Liver (tissue), 3 donors: ENCODE measurements at regions not wholly inside any gene's neighbourhood (a gene's known extent, or its start where the extent isn't known, plus 50 kb on each side); places are given as distances from the start of the nearest gene placed in this dataset.

Source experiments
- ATF3 ChIP-seq: IDR thresholded peaks from 2 replicates; pipeline ENCODE4 v1.6.1; 2016; ENCODE audit warnings: antibody characterized with exemption
- FOXA1 ChIP-seq: IDR thresholded peaks from 2 replicates; pipeline ENCODE4 v1.6.1; 2016; ENCODE audit warnings: antibody characterized with exemption
- GABPA ChIP-seq, 2 donors: IDR thresholded peaks in 1 of 2; conservative IDR thresholded peaks in 1 of 2; 2 replicates each; pipeline ENCODE4 v1.6.1; 2016; ENCODE audit warnings: antibody characterized with exemption in 2 of 2, mild to moderate bottlenecking in 1 of 2, moderate library complexity in 1 of 2
- JUND ChIP-seq, 2 donors: IDR thresholded peaks; 2 replicates each; pipeline ENCODE4 v1.6.1; 2016; ENCODE audit warnings: antibody characterized with exemption in 2 of 2
- MAX ChIP-seq: IDR thresholded peaks from 2 replicates; pipeline ENCODE4 v1.6.1; 2016; ENCODE audit warnings: antibody characterized with exemption
- SP1 ChIP-seq: IDR thresholded peaks from 2 replicates; pipeline ENCODE4 v1.6.1; 2018; ENCODE audit warnings: antibody characterized with exemption, mild to moderate bottlenecking
- TAF1 ChIP-seq: conservative IDR thresholded peaks from 2 replicates; pipeline ENCODE4 v1.6.1; 2016; ENCODE audit warnings: antibody characterized with exemption, mild to moderate bottlenecking
- TF ChIP-seq, protein P1 (sequence below): fragments of 150-350 bp; IDR thresholded peaks from 2 replicates; pipeline ENCODE4 v1.5.1; 2017; ENCODE audit warnings: improper control_type of control experiment, low read depth, low read length; ENCODE audit not compliant: missing input control
- TF ChIP-seq, protein P2 (sequence below): IDR thresholded peaks from 2 replicates; pipeline ENCODE4 v1.6.1; 2016; ENCODE audit warnings: antibody characterized with exemption, mild to moderate bottlenecking
- TF ChIP-seq, protein P3 (sequence below): IDR thresholded peaks from 2 replicates; pipeline ENCODE4 v1.6.1; 2016; ENCODE audit warnings: antibody characterized with exemption
- donor health status: healthy.
- donor health status: healthy.

GRCh38 chr17:6910987-6911603 is 79.6 kb upstream of the TEKT1 start:
- TF ChIP-seq FOXA1 (no peak), ATF3 (no peak), JUND (IDR thresholded peaks at IDR 0.05) (no peak), GABPA (IDR thresholded peaks at IDR 0.05 in 1 of 2, conservative IDR thresholded peaks at IDR 0.05 in 1 of 2) (no peak), SP1 (no peak), MAX (no peak), TAF1 (no peak)
- TF ChIP-seq, protein P1, sequence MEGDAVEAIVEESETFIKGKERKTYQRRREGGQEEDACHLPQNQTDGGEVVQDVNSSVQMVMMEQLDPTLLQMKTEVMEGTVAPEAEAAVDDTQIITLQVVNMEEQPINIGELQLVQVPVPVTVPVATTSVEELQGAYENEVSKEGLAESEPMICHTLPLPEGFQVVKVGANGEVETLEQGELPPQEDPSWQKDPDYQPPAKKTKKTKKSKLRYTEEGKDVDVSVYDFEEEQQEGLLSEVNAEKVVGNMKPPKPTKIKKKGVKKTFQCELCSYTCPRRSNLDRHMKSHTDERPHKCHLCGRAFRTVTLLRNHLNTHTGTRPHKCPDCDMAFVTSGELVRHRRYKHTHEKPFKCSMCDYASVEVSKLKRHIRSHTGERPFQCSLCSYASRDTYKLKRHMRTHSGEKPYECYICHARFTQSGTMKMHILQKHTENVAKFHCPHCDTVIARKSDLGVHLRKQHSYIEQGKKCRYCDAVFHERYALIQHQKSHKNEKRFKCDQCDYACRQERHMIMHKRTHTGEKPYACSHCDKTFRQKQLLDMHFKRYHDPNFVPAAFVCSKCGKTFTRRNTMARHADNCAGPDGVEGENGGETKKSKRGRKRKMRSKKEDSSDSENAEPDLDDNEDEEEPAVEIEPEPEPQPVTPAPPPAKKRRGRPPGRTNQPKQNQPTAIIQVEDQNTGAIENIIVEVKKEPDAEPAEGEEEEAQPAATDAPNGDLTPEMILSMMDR = peak; percentile 56
- TF ChIP-seq, protein P2, sequence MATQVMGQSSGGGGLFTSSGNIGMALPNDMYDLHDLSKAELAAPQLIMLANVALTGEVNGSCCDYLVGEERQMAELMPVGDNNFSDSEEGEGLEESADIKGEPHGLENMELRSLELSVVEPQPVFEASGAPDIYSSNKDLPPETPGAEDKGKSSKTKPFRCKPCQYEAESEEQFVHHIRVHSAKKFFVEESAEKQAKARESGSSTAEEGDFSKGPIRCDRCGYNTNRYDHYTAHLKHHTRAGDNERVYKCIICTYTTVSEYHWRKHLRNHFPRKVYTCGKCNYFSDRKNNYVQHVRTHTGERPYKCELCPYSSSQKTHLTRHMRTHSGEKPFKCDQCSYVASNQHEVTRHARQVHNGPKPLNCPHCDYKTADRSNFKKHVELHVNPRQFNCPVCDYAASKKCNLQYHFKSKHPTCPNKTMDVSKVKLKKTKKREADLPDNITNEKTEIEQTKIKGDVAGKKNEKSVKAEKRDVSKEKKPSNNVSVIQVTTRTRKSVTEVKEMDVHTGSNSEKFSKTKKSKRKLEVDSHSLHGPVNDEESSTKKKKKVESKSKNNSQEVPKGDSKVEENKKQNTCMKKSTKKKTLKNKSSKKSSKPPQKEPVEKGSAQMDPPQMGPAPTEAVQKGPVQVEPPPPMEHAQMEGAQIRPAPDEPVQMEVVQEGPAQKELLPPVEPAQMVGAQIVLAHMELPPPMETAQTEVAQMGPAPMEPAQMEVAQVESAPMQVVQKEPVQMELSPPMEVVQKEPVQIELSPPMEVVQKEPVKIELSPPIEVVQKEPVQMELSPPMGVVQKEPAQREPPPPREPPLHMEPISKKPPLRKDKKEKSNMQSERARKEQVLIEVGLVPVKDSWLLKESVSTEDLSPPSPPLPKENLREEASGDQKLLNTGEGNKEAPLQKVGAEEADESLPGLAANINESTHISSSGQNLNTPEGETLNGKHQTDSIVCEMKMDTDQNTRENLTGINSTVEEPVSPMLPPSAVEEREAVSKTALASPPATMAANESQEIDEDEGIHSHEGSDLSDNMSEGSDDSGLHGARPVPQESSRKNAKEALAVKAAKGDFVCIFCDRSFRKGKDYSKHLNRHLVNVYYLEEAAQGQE = no peak
- TF ChIP-seq, protein P3, sequence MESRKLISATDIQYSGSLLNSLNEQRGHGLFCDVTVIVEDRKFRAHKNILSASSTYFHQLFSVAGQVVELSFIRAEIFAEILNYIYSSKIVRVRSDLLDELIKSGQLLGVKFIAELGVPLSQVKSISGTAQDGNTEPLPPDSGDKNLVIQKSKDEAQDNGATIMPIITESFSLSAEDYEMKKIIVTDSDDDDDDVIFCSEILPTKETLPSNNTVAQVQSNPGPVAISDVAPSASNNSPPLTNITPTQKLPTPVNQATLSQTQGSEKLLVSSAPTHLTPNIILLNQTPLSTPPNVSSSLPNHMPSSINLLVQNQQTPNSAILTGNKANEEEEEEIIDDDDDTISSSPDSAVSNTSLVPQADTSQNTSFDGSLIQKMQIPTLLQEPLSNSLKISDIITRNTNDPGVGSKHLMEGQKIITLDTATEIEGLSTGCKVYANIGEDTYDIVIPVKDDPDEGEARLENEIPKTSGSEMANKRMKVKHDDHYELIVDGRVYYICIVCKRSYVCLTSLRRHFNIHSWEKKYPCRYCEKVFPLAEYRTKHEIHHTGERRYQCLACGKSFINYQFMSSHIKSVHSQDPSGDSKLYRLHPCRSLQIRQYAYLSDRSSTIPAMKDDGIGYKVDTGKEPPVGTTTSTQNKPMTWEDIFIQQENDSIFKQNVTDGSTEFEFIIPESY = no peak
